GM18498 (cell line): ENCODE measurements at regions not wholly inside any gene's neighbourhood (a gene's known extent, or its start where the extent isn't known, plus 50 kb on each side); places are given as distances from the start of the nearest gene placed in this dataset.

Source experiments
- ATAC-seq: cut with Tn5 transposase; IDR thresholded peaks from one replicate; pipeline ENCODE4 v1.9.1; 2021; ENCODE audit warnings: mild to moderate bottlenecking, moderate library complexity; ENCODE audit not compliant: unreplicated experiment

DNA sequence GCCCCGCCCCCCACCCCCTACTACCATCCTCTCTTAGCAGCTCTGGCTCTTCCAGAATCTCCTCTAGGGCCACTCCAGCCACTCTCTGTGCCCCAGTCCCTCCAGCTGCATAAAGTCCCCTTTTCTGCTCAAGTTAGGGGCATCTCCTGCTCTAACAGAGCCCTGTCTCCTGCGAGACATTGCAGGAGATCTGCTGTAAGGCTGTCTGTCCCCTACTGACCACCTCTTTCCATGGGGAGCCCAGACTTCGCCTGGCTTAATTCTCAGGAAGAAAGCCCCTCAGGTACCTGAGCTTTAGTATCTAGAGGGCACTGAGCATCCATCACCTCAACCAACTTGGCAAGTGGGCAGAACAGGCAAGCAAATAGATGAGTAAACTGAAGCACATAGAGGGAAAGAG, 200.7 kb upstream of the ZMIZ1 start:
- no peak for ATAC-seq

- no peak for ATAC-seq
Observed at GRCh38 chr10:78868456-78868855, 200.3 kb upstream of the ZMIZ1 start.

- no peak for ATAC-seq
Observed at GRCh38 chr10:78868861-78869260, 199.9 kb upstream of the ZMIZ1 start.

DNA sequence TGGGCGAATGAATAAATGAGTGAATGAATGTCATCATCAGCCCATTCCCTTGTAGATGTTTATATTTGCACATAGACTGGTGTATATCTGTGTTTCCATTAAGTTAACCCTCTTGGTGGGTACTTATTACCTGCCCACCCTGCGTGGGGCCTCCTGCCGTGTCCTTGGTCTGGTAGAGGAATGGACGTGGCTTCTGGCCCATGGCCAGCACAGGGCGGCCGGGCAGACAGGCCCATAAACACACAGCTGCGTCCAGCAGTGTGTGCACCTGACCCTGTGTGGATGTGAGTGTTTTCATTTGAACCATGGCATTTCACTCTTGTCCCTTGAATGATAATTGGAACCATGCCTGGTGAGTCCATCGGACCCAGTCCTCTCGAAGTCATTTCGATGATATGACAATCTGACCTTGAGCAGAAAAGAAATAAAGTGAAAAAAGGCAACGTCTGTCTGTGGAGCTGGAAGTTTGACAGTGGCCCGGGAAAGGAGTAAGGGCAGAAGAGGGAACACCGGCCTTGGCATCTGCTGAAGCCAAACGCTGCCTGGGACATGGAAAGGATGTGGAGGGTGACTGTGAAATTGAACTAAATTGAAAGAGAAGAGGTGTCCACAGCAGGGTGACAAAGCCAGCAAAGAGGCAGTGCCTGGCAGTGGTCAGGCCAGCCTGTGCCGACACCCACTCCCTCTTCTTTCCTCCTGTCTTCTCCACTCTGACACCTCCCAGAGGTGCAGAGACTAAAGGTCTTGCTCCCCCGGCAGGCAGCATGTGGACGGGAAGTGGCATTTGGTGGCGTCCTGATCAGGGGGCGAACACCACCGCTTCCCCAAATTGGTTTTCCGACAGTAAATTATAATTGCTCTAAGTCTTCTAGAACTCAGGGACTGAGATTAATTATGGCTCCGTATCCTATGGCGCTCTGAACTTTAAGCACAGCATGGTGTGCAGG, 199.0 kb upstream of the ZMIZ1 start:
- ATAC-seq, result no peak

- no peak for ATAC-seq
Observed at GRCh38 chr10:78870458-78870857, 198.3 kb upstream of the ZMIZ1 start.

DNA sequence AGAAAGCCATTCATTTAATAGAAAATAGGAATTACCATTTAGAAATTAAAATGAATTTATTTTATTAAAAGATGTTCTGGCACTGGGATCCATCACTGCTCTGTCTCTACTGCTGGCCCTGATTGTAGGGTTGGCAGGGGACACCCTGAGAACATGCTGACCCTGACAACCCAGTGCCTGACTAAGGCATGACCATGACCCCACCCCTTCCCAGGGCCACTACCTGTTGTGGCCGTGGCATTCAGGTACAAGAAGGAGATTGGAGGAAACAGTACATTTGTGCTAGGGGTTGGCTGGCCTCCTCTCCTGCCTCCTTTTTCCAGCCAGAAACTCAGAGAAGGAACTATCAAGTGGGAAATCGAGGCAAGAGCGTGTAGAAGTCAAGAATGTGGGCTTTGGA, 197.0 kb upstream of the ZMIZ1 start:
- ATAC-seq, result no peak

- ATAC-seq, result no peak
Observed at GRCh38 chr10:78873413-78873812, 195.4 kb upstream of the ZMIZ1 start.

- no peak for ATAC-seq
Observed at GRCh38 chr10:78875331-78875877, 193.4 kb upstream of the ZMIZ1 start.

- no peak for ATAC-seq
Observed at GRCh38 chr10:78875932-78876331, 192.8 kb upstream of the ZMIZ1 start.

GRCh38 chr10:78876449-78876848, 192.3 kb upstream of the ZMIZ1 start:
- no peak for ATAC-seq

- no peak for ATAC-seq
Observed at GRCh38 chr10:78879621-78880020, 189.1 kb upstream of the ZMIZ1 start.

DNA sequence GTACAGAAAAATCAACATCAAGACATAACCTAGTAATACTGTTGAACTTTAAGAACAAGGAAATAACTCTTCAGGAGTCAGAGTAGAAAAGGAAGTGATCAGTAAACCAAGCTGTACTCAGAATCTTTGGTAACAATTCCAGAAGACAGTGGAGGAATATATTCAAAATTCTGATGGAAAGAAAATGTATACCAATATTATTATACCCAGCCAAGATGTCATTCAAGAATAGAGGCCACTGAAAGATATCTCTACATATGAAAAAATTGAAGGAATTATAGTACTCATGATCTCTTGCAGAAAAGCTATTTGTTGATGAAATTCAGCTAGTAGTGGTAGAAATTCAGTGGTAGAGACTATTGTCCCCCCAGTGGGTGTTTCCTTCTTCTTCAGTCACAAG, 182.6 kb upstream of the ZMIZ1 start:
- ATAC-seq, result no peak

- ATAC-seq, result no peak
Observed at GRCh38 chr10:78889536-78890063, 179.2 kb upstream of the ZMIZ1 start.

DNA sequence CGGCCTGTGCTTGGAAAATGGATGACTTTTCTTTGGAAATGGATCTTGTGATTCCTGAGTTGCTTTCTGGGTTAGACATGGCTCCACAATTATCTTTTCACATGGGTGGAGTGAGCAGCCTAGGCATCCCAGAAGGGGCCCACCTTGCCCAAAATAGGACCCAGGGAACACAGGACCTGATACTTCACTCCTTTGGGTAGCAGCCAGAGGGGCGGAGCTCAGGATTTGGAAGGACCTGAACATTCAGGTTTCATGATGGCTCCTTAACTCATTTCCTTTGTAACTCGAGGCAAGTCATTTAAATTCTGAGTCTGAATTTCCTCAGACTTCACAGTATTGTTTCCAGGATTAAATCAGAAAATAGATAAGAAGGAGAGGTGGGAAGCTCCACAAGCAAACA, 178.3 kb upstream of the ZMIZ1 start:
- ATAC-seq, result no peak

- no peak for ATAC-seq
Observed at GRCh38 chr10:78891741-78892140, 177.0 kb upstream of the ZMIZ1 start.

DNA sequence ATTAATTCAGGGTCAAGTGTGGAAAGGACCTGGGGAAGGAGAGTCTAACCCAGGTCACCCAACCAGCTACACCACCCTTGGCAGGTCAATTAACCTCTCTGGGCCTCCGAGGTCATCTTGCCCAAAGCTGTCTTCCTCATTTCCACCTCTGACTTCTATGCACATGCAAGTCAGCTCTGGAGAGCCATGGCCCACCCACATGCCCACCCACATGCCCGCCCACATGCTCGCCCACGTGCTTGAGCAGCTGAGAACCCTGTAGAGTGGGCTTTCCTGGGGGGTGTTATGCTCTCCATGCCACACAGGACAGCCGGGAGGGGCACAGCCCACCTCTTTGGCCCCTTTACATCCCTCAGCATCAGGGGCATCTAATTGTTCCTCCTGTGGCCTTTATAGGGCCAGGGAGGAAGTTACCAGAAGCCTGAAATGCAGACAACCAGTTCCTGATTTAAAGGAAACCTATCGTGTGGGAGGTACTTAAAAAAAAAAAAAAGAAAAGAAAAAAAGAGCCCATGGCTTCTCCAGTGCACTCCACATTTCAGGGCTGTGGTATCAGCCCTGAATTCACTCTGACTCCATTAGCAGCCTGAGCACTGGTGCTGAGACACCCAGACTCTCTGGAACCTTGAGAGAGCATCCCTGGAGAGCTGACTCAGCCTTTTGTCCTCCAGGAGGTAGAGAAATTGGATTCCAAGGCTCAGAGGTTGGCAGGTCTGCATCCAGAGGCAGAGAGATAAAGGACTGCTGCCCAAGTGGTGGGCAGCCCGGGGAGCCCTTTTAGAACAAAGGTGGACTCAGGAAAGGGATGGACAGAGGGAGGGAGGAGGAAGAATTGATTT, 176.2 kb upstream of the ZMIZ1 start:
- no peak for ATAC-seq

GRCh38 chr10:78893217-78893616, 175.5 kb upstream of the ZMIZ1 start:
- ATAC-seq, result no peak

DNA sequence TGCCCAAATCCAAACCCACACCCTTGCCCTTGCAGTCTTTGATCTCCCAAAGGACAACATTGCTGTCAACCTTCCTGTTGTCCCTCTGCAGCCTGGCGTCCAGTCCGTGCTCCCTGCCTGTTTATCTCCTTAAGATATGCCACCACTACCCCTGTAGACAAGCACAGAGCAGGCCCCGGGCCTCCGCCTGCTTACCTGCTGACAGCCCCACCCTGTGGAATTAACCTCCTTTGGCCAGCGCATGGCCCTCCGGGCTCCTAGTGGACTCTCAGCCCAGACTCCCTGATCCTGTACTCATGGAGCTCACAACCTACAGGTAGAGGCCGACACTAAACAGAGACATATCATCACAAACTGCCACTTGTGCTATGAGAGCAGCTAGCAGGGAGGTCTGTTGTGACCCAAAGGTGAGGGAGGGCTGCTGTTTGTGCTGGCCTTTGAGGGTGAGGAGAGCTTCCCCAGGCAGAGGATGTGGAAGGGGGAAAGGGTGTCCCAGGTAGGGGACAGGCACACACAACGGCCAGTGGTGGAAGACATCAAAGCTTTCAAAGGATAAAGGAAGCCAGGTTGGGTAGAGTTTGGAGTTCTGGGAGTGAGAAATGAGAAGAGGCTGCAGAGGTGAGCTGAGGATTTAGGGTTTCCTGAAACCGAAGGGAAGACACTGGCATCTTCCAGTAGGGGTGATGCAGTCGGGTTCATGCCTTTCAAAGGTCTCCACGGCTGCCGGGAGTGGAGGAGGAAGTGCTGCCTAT, 174.5 kb upstream of the ZMIZ1 start:
- no peak for ATAC-seq

- ATAC-seq, result no peak
Observed at GRCh38 chr10:78894841-78895195, 173.9 kb upstream of the ZMIZ1 start.

DNA sequence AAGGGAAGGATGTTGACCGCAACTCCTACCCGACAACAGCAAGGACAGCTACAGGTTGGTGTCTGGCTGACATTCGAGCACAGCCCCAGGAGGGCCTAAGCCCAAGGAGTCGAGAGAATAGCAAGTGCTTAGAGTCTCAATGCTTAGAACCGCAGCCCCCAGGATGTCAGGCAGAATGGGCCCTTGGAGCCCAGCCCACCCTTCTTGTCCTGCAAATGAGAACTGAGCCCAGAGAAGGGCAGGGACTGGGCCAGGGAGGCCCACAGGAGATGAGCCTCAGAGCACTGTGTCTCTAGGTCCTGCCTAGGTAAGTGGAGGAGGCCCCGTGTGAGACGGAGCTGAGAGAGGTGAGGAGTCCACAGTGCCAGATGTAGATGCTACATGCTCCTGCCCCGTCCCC, 173.3 kb upstream of the ZMIZ1 start:
- no peak for ATAC-seq
